ENCODE measurements at regions not wholly inside any gene's neighbourhood (a gene's known extent, or its start where the extent isn't known, plus 50 kb on each side); places are given as distances from the start of the nearest gene placed in this dataset.

- intact Hi-C loops (cut with DNase I; ENCODE audit: low total_unique reads): no loop called here
- no peak overlapping the region for H3K4me3 ChIP-seq
- H3K27ac ChIP-seq: peak overlapping the region in 1 of 2 donors; percentile 17
- H3K4me1 ChIP-seq: no peaks in the 10 kb centered on the region
- DNase-seq (ENCODE audit: low spot score in 2 of 2): no peak
- no peaks in the 10 kb centered on the region for H3K36me3 ChIP-seq
- H3K9me3 ChIP-seq: no peaks in the 10 kb centered on the region
- H3K27me3 ChIP-seq: no peaks in the 10 kb centered on the region
- TF ChIP-seq CTCF (IDR thresholded peaks at IDR 0.05): no peak
- TF ChIP-seq POLR2A (IDR thresholded peaks at IDR 0.05): no peak
- peak in 2 of 3 donors; percentile 29 to 77 for TF ChIP-seq POLR2AphosphoS5 (IDR thresholded peaks at IDR 0.05)
These were observed 969.9 kb downstream of the KCNMA1 start for GRCh38 chr10:76667408-76668370.

GRCh38 chr10:76666891-76667290, 970.7 kb downstream of the KCNMA1 start:
- Histone ChIP-seq H3K4me1 (no peaks in the 10 kb centered on the region), H3K9me3 (no peaks in the 10 kb centered on the region), H3K4me3 (no peak overlapping the region), H3K27me3 (no peaks in the 10 kb centered on the region), H3K27ac (peak overlapping the region in 1 of 2 donors; percentile 17), H3K36me3 (no peaks in the 10 kb centered on the region)
- no peak for DNase-seq (ENCODE audit: low spot score in 2 of 2)
- TF ChIP-seq CTCF (IDR thresholded peaks at IDR 0.05): no peak
- TF ChIP-seq POLR2AphosphoS5 (IDR thresholded peaks at IDR 0.05): no peak
- TF ChIP-seq POLR2A (IDR thresholded peaks at IDR 0.05): no peak
- intact Hi-C loops (cut with DNase I; ENCODE audit: low total_unique reads): no loop called here

- intact Hi-C loops (cut with DNase I; ENCODE audit: low total_unique reads): no loop called here
- H3K4me3 ChIP-seq: no peak overlapping the region
- DNase-seq (ENCODE audit: low spot score in 2 of 2): no peak
- H3K36me3 ChIP-seq: no peaks in the 10 kb centered on the region
- H3K9me3 ChIP-seq: no peaks in the 10 kb centered on the region
- H3K27me3 ChIP-seq: no peaks in the 10 kb centered on the region
- no peaks in the 10 kb centered on the region for H3K4me1 ChIP-seq
- no peak overlapping the region for H3K27ac ChIP-seq
- TF ChIP-seq POLR2A (IDR thresholded peaks at IDR 0.05) (no peak), POLR2AphosphoS5 (IDR thresholded peaks at IDR 0.05) (no peak), CTCF (IDR thresholded peaks at IDR 0.05) (no peak)
These were observed 972.6 kb downstream of the KCNMA1 start for GRCh38 chr10:76665029-76665428.

GRCh38 chr10:76657337-76658012, 980.1 kb downstream of the KCNMA1 start:
- H3K9me3 ChIP-seq: no peaks in the 10 kb centered on the region
- no peak for DNase-seq (ENCODE audit: low spot score in 2 of 2)
- H3K27me3 ChIP-seq: no peaks in the 10 kb centered on the region
- no peaks in the 10 kb centered on the region for H3K36me3 ChIP-seq
- no peak overlapping the region for H3K4me3 ChIP-seq
- H3K27ac ChIP-seq: no peak overlapping the region
- TF ChIP-seq CTCF (IDR thresholded peaks at IDR 0.05) (no peak), POLR2AphosphoS5 (IDR thresholded peaks at IDR 0.05) (no peak), POLR2A (IDR thresholded peaks at IDR 0.05) (no peak)
- intact Hi-C loops (cut with DNase I; ENCODE audit: low total_unique reads): no loop called here
- H3K4me1 ChIP-seq: no peaks in the 10 kb centered on the region

- intact Hi-C loops (cut with DNase I; ENCODE audit: low total_unique reads): no loop called here
These were observed 986.5 kb downstream of the KCNMA1 start for GRCh38 chr10:76651154-76651553.

More at GRCh38 chr10:76651154-76651553, 986.5 kb downstream of the KCNMA1 start:
- no peaks in the 10 kb centered on the region for H3K4me1 ChIP-seq
- H3K27me3 ChIP-seq: no peaks in the 10 kb centered on the region
- H3K27ac ChIP-seq: no peak overlapping the region
- DNase-seq (ENCODE audit: low spot score in 2 of 2): no peak
- no peak overlapping the region for H3K4me3 ChIP-seq
- TF ChIP-seq POLR2AphosphoS5 (IDR thresholded peaks at IDR 0.05) (no peak), POLR2A (IDR thresholded peaks at IDR 0.05) (no peak), CTCF (IDR thresholded peaks at IDR 0.05) (no peak)
- no peaks in the 10 kb centered on the region for H3K36me3 ChIP-seq
- no peaks in the 10 kb centered on the region for H3K9me3 ChIP-seq
